IMR-90 (cell line): ENCODE measurements at regions not wholly inside any gene's neighbourhood (a gene's known extent, or its start where the extent isn't known, plus 50 kb on each side); places are given as distances from the start of the nearest gene placed in this dataset.
A peak's percentile ranks its signal among the peaks of the same experiment; 100 is the strongest.

Experiments used
- ATAC-seq: fragments of 200-7000 bp; cut with Tn5 transposase; 2 replicates; pipeline ENCODE4 v1.9.1; 2020; ENCODE audit warnings: low read depth, mild to moderate bottlenecking, moderate library complexity
- BruUV-seq: library from RNA; stranded (reverse); fragments of 400-500 nt; replicated peaks from 2 replicates; lab custom pipeline; 2021; lab: Mats Ljungman, UMichigan
- CTCF ChIA-PET: fragments of 300-600 bp; formaldehyde crosslinking; extraction: SDS; loops from one replicate; lab custom pipeline; 2021; ENCODE audit warnings: antibody characterized with exemption; lab: Yijun Ruan, JAX
- POLR2A ChIA-PET: fragments of 300-600 bp; sonication (Branson Sonifier 250); formaldehyde crosslinking; loops from one replicate; lab custom pipeline; 2022; ENCODE audit warnings: antibody characterized with exemption; ENCODE audit not compliant: unreplicated experiment; lab: Charles Lee
- DNase-seq: peaks from one replicate; pipeline ENCODE4 v3.0.0; 2013
- H2AFZ ChIP-seq: replicated peaks from 2 replicates; pipeline ENCODE3; 2013; ENCODE audit warnings: low read length, mild to moderate bottlenecking; ENCODE audit not compliant: poor library complexity
- H2AK5ac ChIP-seq: 2 replicates; pipeline ENCODE4 v1.6.1; 2013; ENCODE audit warnings: low read depth, low read length, inconsistent platforms
- H2AK9ac ChIP-seq: replicated peaks from 2 replicates; pipeline ENCODE3; 2013; ENCODE audit warnings: mild to moderate bottlenecking, low read depth, low read length, moderate library complexity; ENCODE audit not compliant: poor library complexity
- H2BK120ac ChIP-seq: 2 replicates; pipeline ENCODE4 v1.6.1; 2013; ENCODE audit warnings: low read depth, low read length, inconsistent platforms
- H2BK15ac ChIP-seq: 3 replicates; pipeline ENCODE4 v1.6.1; 2013; ENCODE audit warnings: low read depth, low read length, inconsistent platforms
- H2BK20ac ChIP-seq: 2 replicates; pipeline ENCODE4 v1.6.1; 2013; ENCODE audit warnings: low read depth, mild to moderate bottlenecking, inconsistent platforms, low read length, moderate library complexity
- H2BK5ac ChIP-seq: 2 replicates; pipeline ENCODE4 v1.6.1; 2013; ENCODE audit warnings: mild to moderate bottlenecking, low read depth, low read length, inconsistent platforms; ENCODE audit not compliant: poor library complexity, severe bottlenecking
- H3K14ac ChIP-seq: replicated peaks from 2 replicates; pipeline ENCODE4 v1.6.1; 2013; ENCODE audit warnings: low read depth, low read length, inconsistent platforms
- H3K18ac ChIP-seq: 2 replicates; pipeline ENCODE4 v1.6.1; 2013; ENCODE audit warnings: low read depth, low read length, control low read depth
- H3K23ac ChIP-seq: 2 replicates; pipeline ENCODE4 v1.6.1; 2013; ENCODE audit warnings: low read depth, low read length, inconsistent platforms
- H3K27ac ChIP-seq: 2 replicates; pipeline ENCODE4 v1.5.1; 2013; ENCODE audit warnings: mild to moderate bottlenecking, control low read depth, low read length; ENCODE audit not compliant: insufficient read depth
- H3K27me3 ChIP-seq: 2 replicates; pipeline ENCODE4 v1.6.1; 2013; ENCODE audit warnings: low read length; ENCODE audit not compliant: control insufficient read depth, insufficient read depth
- H3K36me3 ChIP-seq: 2 replicates; pipeline ENCODE4 v1.6.1; 2013; ENCODE audit warnings: low read length, mixed read lengths; ENCODE audit not compliant: control insufficient read depth, insufficient read depth
- H3K4ac ChIP-seq: 2 replicates; pipeline ENCODE4 v1.6.1; 2013; ENCODE audit warnings: low read depth, low read length, inconsistent platforms
- H3K4me1 ChIP-seq: 2 replicates; pipeline ENCODE4 v1.6.1; 2013; ENCODE audit warnings: low read length, mixed read lengths; ENCODE audit not compliant: control insufficient read depth, insufficient read depth
- H3K4me2 ChIP-seq: 2 replicates; pipeline ENCODE4 v1.6.1; 2013; ENCODE audit warnings: low read depth, mild to moderate bottlenecking, control low read depth, low read length, moderate library complexity
- H3K4me3 ChIP-seq: 2 replicates; pipeline ENCODE4 v1.5.1; 2013; ENCODE audit warnings: low read depth, mild to moderate bottlenecking, control low read depth, low read length, moderate library complexity; ENCODE audit not compliant: insufficient read depth
- H3K56ac ChIP-seq: 2 replicates; pipeline ENCODE4 v1.6.1; 2013; ENCODE audit warnings: low read length, inconsistent platforms; ENCODE audit not compliant: insufficient read depth; ENCODE audit errors: extremely low read depth
- H3K79me1 ChIP-seq, 2 experiments: 2 replicates each; pipeline ENCODE4 v1.6.1; 2013; ENCODE audit warnings: low read length in 2 of 2, inconsistent platforms in 1 of 2, low read depth in 1 of 2
- H3K9ac ChIP-seq: 2 replicates; pipeline ENCODE4 v1.6.1; 2013; ENCODE audit warnings: low read depth, low read length, control low read depth
- H3K9me1 ChIP-seq: 2 replicates; pipeline ENCODE4 v1.6.1; 2013; ENCODE audit warnings: low read length, inconsistent platforms; ENCODE audit not compliant: insufficient read depth
- H3K9me3 ChIP-seq: 2 replicates; pipeline ENCODE4 v1.6.1; 2013; ENCODE audit warnings: low read length; ENCODE audit not compliant: control insufficient read depth, insufficient read depth
- H4K20me1 ChIP-seq: 2 replicates; pipeline ENCODE4 v1.6.1; 2013; ENCODE audit warnings: low read length, inconsistent platforms; ENCODE audit not compliant: insufficient read depth
- H4K5ac ChIP-seq: 2 replicates; pipeline ENCODE4 v1.6.1; 2013; ENCODE audit warnings: mild to moderate bottlenecking, low read depth, low read length, control low read depth
- H4K8ac ChIP-seq, 2 experiments: 2 replicates each; pipeline ENCODE4 v1.6.1; 2013; ENCODE audit warnings: low read depth in 2 of 2, low read length in 2 of 2, control low read depth in 1 of 2, inconsistent platforms in 1 of 2
- H4K91ac ChIP-seq: 2 replicates; pipeline ENCODE4 v1.6.1; 2013; ENCODE audit warnings: low read depth, low read length, inconsistent platforms; ENCODE audit not compliant: insufficient read depth
- BHLHE40 ChIP-seq: fragments of 150-350 bp; IDR thresholded peaks from 2 replicates; pipeline ENCODE4 v1.6.1; 2016; ENCODE audit warnings: mild to moderate bottlenecking, low read depth, low read length
- CEBPB ChIP-seq: IDR thresholded peaks from 2 replicates; pipeline ENCODE4 v1.6.1; 2012; ENCODE audit warnings: low read depth, low read length, improper control_type of control experiment
- CHD1 ChIP-seq: IDR thresholded peaks from 2 replicates; pipeline ENCODE4 v1.6.1; 2012; ENCODE audit warnings: low read depth, low read length, improper control_type of control experiment
- CTCF ChIP-seq: conservative IDR thresholded peaks from 2 replicates; pipeline ENCODE4 v1.5.1; 2012; ENCODE audit warnings: mild to moderate bottlenecking, low read depth, low read length, improper control_type of control experiment
- ELK1 ChIP-seq: fragments of 150-350 bp; IDR thresholded peaks from 2 replicates; pipeline ENCODE4 v1.6.1; 2016; ENCODE audit warnings: low read depth, mild to moderate bottlenecking, low read length, moderate library complexity, borderline replicate concordance
- FOS ChIP-seq: fragments of 150-350 bp; IDR thresholded peaks from 2 replicates; pipeline ENCODE4 v1.6.1; 2016; ENCODE audit warnings: low read depth, low read length
- MAZ ChIP-seq: IDR thresholded peaks from 2 replicates; pipeline ENCODE4 v1.6.1; 2012; ENCODE audit warnings: low read depth, mild to moderate bottlenecking, low read length, improper control_type of control experiment, moderate library complexity, borderline replicate concordance
- NFE2L2 ChIP-seq: fragments of 150-350 bp; IDR thresholded peaks from 2 replicates; pipeline ENCODE4 v1.6.1; 2016; ENCODE audit warnings: low read depth, mild to moderate bottlenecking, low read length
- RAD21 ChIP-seq: IDR thresholded peaks from 2 replicates; pipeline ENCODE4 v1.6.1; 2012; ENCODE audit warnings: low read length, improper control_type of control experiment
- RFX5 ChIP-seq: IDR thresholded peaks from 2 replicates; pipeline ENCODE4 v1.8.0; 2012; ENCODE audit warnings: low read depth, mild to moderate bottlenecking, low read length, moderate library complexity
- SMC3 ChIP-seq: fragments of 150-350 bp; IDR thresholded peaks from 2 replicates; pipeline ENCODE4 v1.6.1; 2016; ENCODE audit warnings: low read depth, mild to moderate bottlenecking, antibody characterized with exemption, low read length, moderate library complexity
- USF2 ChIP-seq: fragments of 150-350 bp; IDR thresholded peaks from 2 replicates; pipeline ENCODE4 v1.6.1; 2017; ENCODE audit warnings: mild to moderate bottlenecking, antibody characterized with exemption, low read length, low read depth
- WGBS, 2 experiments: methylation state at CpG; one replicate each; pipeline versions ENCODE4 v1.1.5 to v1.1.7; 2013; ENCODE audit warnings: missing lambda C conversion rate in 2 of 2; ENCODE audit not compliant: insufficient read length in 1 of 2; ENCODE audit errors: extremely low coverage in 2 of 2; 5-methylcytosine and 5-hydroxymethylcytosine counted together
- dilution Hi-C: fragments of 300-500 bp; cut with HindIII; formaldehyde crosslinking; loops from one replicate; pipeline ENCODE4 v1.14.3; 2018; ENCODE audit warnings: low sequenced_read_pairs; ENCODE audit not compliant: unreplicated experiment
- in situ Hi-C: fragments of 300-500 bp; cut with MboI; formaldehyde crosslinking; loops from 3 replicates; pipeline ENCODE4 v1.14.3; 2019; ENCODE audit warnings: low sequenced_read_pairs, inconsistent platforms, mixed read lengths
- intact Hi-C: fragments of 100-400 bp; cut with micrococcal nuclease; formaldehyde crosslinking; loops from 2 replicates; pipeline ENCODE4 v1.10.0; 2022

DNA sequence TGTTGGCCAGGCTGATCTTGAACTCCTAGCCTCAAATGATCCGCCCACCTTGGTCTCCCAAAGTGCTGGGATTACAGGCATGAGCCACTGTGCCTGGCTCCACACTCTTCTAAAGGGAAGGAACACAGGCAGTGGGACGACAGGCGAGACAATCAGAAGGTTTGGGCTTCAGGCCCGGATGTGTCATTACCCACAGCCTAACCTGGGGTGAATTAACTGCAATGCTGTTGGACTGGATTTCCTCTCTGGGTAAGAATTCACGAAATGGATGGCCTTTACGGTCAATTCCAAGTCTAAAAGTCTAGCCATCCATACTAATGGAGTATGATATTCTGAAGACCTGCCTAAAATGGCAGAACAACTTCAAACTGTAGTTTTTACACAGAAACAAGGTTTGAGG is 83.7 kb upstream of the CCDC28A start:
- WGBS, 2 experiments, result no CpG with 5 or more reads among the region's 6 CpGs
- peaks cover 40 to 56% of the 10 kb centered on the region in 2 experiments for H3K79me1 ChIP-seq
- no peak overlapping the region for H4K5ac ChIP-seq
- no peak overlapping the region for H2AFZ ChIP-seq
- H3K9me3 ChIP-seq, result no peaks in the 10 kb centered on the region
- ChIA-PET CTCF (no interaction called here), POLR2A (no interaction called here)
- no peak overlapping the region for H2AK5ac ChIP-seq
- peak overlapping the region; percentile 13; the same call in 1 of the 2 replicates for H3K23ac ChIP-seq
- no peaks in the 10 kb centered on the region for H3K4me1 ChIP-seq
- no peak overlapping the region for H3K14ac ChIP-seq
- BruUV-seq, result no TSS peak
- dilution Hi-C loops, result no loop called here
- no peak overlapping the region for H2AK9ac ChIP-seq
- DNase-seq, result peak; percentile 36
- no peak overlapping the region for H2BK120ac ChIP-seq
- in situ Hi-C loops, result loop anchor here (5.0 kb wide), 1 partner anchor 98 kb away; no protein-coding TSS in a partner anchor
- no peaks in the 10 kb centered on the region for H3K27me3 ChIP-seq
- intact Hi-C loops, result loop anchor here (5.0 to 10.0 kb wide), 2 partner anchors 265 to 573 kb away; no protein-coding TSS in a partner anchor
- no peak overlapping the region for H3K4me3 ChIP-seq
- H3K9ac ChIP-seq, result no peak overlapping the region
- no peak overlapping the region for H2BK15ac ChIP-seq
- H4K8ac ChIP-seq, result no peak overlapping the region
- H3K36me3 ChIP-seq, result no peaks in the 10 kb centered on the region
- H2BK20ac ChIP-seq, result no peak overlapping the region
- no peak overlapping the region for H3K27ac ChIP-seq
- no peak overlapping the region for H3K4ac ChIP-seq
- H2BK5ac ChIP-seq, result no peak overlapping the region
- TF ChIP-seq BHLHE40, result no peak
- TF ChIP-seq FOS, result no peak
- TF ChIP-seq MAZ, result no peak
- no peak for TF ChIP-seq ELK1
- TF ChIP-seq CTCF, result no peak
- TF ChIP-seq NFE2L2, result no peak
- no peak for TF ChIP-seq RFX5
- no peak for TF ChIP-seq RAD21
- no peak for TF ChIP-seq CHD1
- no peak for TF ChIP-seq USF2
- no peak for TF ChIP-seq CEBPB
- TF ChIP-seq SMC3, result no peak
- no peak overlapping the region for H3K56ac ChIP-seq
- no peak overlapping the region for H4K91ac ChIP-seq
- no peak overlapping the region for H3K18ac ChIP-seq
- ATAC-seq, result no peak
- H3K9me1 ChIP-seq, result no peaks in the 10 kb centered on the region; the same call in 1 of the 2 replicates
- no peaks in the 10 kb centered on the region for H4K20me1 ChIP-seq
- H3K4me2 ChIP-seq, result no peak overlapping the region
